WERI-Rb-1 (cell line): ENCODE measurements at regions not wholly inside any gene's neighbourhood (a gene's known extent, or its start where the extent isn't known, plus 50 kb on each side); places are given as distances from the start of the nearest gene placed in this dataset.

Experiments
- DNase-seq: peaks from one replicate; pipeline ENCODE4 v3.0.0-alpha.2; 2020
- H3K27ac ChIP-seq: fragments of 250-450 bp; sonication (Bioruptor Pico); 2 replicates; pipeline ENCODE4 v1.5.1; 2020; ENCODE audit warnings: mild to moderate bottlenecking, moderate library complexity
- H3K27me3 ChIP-seq: fragments of 250-450 bp; sonication (Bioruptor Pico); 2 replicates; pipeline ENCODE4 v1.5.1; 2021; ENCODE audit warnings: mild to moderate bottlenecking, low read depth, moderate library complexity; ENCODE audit not compliant: insufficient read depth, severe bottlenecking
- H3K36me3 ChIP-seq: fragments of 250-450 bp; sonication (Bioruptor Pico); 2 replicates; pipeline ENCODE4 v1.5.1; 2020; ENCODE audit warnings: mild to moderate bottlenecking, moderate library complexity
- H3K4me3 ChIP-seq: 2 replicates; pipeline ENCODE4 v1.5.1; 2011; ENCODE audit warnings: low read depth, mild to moderate bottlenecking, control low read depth, low read length
- H3K9me3 ChIP-seq: fragments of 250-450 bp; sonication (Bioruptor Pico); 2 replicates; pipeline ENCODE4 v1.5.1; 2021; ENCODE audit warnings: mild to moderate bottlenecking, moderate library complexity; ENCODE audit not compliant: severe bottlenecking
- TF ChIP-seq, protein P1 (sequence below): IDR thresholded peaks from 2 replicates; pipeline ENCODE4 v1.5.1; 2011; ENCODE audit warnings: low read depth, mild to moderate bottlenecking, control low read depth, inconsistent platforms, low read length

GRCh38 chr2:48015421-48015820, 109.1 kb upstream of the FBXO11 start:
- H3K27me3 ChIP-seq, result no peaks in the 10 kb centered on the region
- no peak overlapping the region for H3K27ac ChIP-seq
- no peak overlapping the region for H3K4me3 ChIP-seq
- H3K36me3 ChIP-seq, result no peaks in the 10 kb centered on the region
- TF ChIP-seq, protein P1, sequence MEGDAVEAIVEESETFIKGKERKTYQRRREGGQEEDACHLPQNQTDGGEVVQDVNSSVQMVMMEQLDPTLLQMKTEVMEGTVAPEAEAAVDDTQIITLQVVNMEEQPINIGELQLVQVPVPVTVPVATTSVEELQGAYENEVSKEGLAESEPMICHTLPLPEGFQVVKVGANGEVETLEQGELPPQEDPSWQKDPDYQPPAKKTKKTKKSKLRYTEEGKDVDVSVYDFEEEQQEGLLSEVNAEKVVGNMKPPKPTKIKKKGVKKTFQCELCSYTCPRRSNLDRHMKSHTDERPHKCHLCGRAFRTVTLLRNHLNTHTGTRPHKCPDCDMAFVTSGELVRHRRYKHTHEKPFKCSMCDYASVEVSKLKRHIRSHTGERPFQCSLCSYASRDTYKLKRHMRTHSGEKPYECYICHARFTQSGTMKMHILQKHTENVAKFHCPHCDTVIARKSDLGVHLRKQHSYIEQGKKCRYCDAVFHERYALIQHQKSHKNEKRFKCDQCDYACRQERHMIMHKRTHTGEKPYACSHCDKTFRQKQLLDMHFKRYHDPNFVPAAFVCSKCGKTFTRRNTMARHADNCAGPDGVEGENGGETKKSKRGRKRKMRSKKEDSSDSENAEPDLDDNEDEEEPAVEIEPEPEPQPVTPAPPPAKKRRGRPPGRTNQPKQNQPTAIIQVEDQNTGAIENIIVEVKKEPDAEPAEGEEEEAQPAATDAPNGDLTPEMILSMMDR, result no peak
- no peak for DNase-seq
- no peaks in the 10 kb centered on the region for H3K9me3 ChIP-seq

DNA sequence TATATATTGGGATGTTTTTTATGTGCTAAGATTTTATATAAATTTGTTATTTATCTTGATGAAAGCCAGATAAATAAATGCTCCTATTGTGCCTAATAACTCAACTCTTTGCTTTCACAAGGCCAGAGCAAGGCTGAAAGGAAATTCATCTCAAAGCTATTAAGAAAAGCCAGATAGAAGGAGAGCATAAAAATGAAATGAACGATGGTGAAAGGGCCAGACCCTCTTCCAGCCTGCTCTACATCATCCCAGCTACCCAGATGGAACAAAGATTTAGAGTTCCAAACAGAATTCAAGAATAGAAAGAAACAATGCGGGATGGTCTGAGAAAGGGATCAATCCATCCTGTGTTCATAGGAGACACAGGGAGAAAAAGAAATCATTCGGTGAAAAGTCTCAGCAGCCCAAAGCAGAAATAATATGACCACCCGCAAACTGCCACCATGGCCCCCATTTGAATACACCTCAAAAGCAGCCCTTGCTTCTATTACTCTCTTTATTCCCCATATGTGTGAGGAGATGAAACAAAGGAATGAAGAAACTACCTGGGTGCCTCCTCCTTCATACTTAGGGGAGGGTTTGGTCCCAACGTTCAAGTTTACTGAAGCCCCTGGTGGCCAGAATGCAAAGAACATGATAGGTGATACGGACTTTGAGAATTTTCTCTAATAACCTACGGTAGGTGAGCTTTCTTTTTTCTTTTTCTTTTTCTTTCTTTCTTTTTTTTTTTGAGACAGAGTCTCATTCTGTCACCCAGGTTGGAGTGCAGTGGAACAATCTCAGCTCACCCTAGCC, 110.1 kb upstream of the FBXO11 start:
- DNase-seq, result no peak
- no peaks in the 10 kb centered on the region for H3K36me3 ChIP-seq
- no peaks in the 10 kb centered on the region for H3K27me3 ChIP-seq
- H3K4me3 ChIP-seq, result no peak overlapping the region
- TF ChIP-seq, protein P1, result peak; percentile 38; the same call in 1 of the 2 replicates
- H3K27ac ChIP-seq, result no peak overlapping the region
- no peaks in the 10 kb centered on the region for H3K9me3 ChIP-seq

- TF ChIP-seq, protein P1, result no peak
Measured at GRCh38 chr2:48017136-48017535, 110.8 kb upstream of the FBXO11 start.

DNA sequence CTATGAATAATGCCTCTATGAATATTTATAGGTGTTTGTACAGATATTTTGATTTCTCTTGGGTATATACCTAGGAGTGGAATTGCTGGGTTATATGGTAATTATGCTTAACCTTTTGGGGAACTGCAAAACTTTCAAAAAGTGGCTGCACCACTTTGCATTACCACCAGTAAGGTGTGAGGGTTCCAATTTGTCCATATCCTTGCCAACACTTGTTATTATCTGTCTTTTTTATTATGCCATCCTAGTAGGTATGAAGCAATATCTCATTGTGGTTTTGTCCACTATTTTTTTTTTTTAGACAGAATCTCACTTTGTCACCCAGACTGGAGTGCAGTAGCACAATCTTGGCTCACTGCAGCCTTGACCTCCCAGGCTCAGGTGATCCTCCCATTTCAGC, 112.2 kb upstream of the FBXO11 start:
- Histone ChIP-seq H3K36me3 (no peaks in the 10 kb centered on the region), H3K9me3 (no peaks in the 10 kb centered on the region), H3K27ac (no peak overlapping the region), H3K27me3 (no peaks in the 10 kb centered on the region), H3K4me3 (no peak overlapping the region)
- DNase-seq, result no peak
- TF ChIP-seq, protein P1, result no peak

More at GRCh38 chr2:48017136-48017535, 110.8 kb upstream of the FBXO11 start:
- no peaks in the 10 kb centered on the region for H3K27me3 ChIP-seq
- no peak overlapping the region for H3K27ac ChIP-seq
- H3K36me3 ChIP-seq, result no peaks in the 10 kb centered on the region
- H3K9me3 ChIP-seq, result no peaks in the 10 kb centered on the region
- H3K4me3 ChIP-seq, result no peak overlapping the region
- no peak for DNase-seq

- no peak for DNase-seq
- Histone ChIP-seq H3K4me3 (no peak overlapping the region), H3K27ac (no peak overlapping the region), H3K36me3 (no peaks in the 10 kb centered on the region; the same call in 1 of the 2 replicates), H3K9me3 (no peaks in the 10 kb centered on the region), H3K27me3 (no peaks in the 10 kb centered on the region)
- TF ChIP-seq, protein P1, result no peak
Measured at GRCh38 chr2:48026865-48027264, 120.6 kb upstream of the FBXO11 start.
